Activated T-cell treated with anti-CD3 and anti-CD28 coated beads, Interleukin-2, amount 50 U/mL, for 4 hours (primary cell): ENCODE measurements at regions not wholly inside any gene's neighbourhood (a gene's known extent, or its start where the extent isn't known, plus 50 kb on each side); places are given as distances from the start of the nearest gene placed in this dataset.

Experiments used
- ATAC-seq, 2 donors: fragments of 200-7000 bp; cut with Tn5 transposase; one replicate each; pipeline ENCODE4 v1.10.0; 2021
- DNase-seq: peaks from one replicate; pipeline ENCODE4 v3.0.0-alpha.2; 2020
- H3K27me3 Mint-ChIP-seq: one replicate; pipeline ENCODE4 v1.8.0; 2021; ENCODE audit warnings: low read depth, mixed read lengths
- H3K36me3 Mint-ChIP-seq: one replicate; pipeline ENCODE4 v1.8.0; 2022; ENCODE audit warnings: mixed read lengths; ENCODE audit not compliant: insufficient read depth
- H3K4me1 Mint-ChIP-seq: one replicate; pipeline ENCODE4 v1.8.0; 2021; ENCODE audit warnings: low read depth, mixed read lengths
- H3K4me3 Mint-ChIP-seq: one replicate; pipeline ENCODE4 v1.8.0; 2021; ENCODE audit warnings: mild to moderate bottlenecking, moderate library complexity, mixed read lengths
- H3K9me3 Mint-ChIP-seq: one replicate; pipeline ENCODE4 v1.8.0; 2021; ENCODE audit warnings: mixed read lengths

GRCh38 chrY:12621454-12622081, 79.5 kb upstream of the USP9Y start:
- peaks cover 8% of the 10 kb centered on the region for H3K4me1 Mint-ChIP-seq
- ATAC-seq (no peak), DNase-seq (no peak)
- no peaks in the 10 kb centered on the region for H3K9me3 Mint-ChIP-seq
- no peak overlapping the region for H3K4me3 Mint-ChIP-seq
- no peaks in the 10 kb centered on the region for H3K36me3 Mint-ChIP-seq
- H3K27me3 Mint-ChIP-seq = no peaks in the 10 kb centered on the region

GRCh38 chrY:12623204-12623603, 77.8 kb upstream of the USP9Y start:
- H3K36me3 Mint-ChIP-seq = peaks cover under 1% of the 10 kb centered on the region
- no peak overlapping the region for H3K4me3 Mint-ChIP-seq
- H3K9me3 Mint-ChIP-seq = no peaks in the 10 kb centered on the region
- peaks cover 13% of the 10 kb centered on the region for H3K4me1 Mint-ChIP-seq
- H3K27me3 Mint-ChIP-seq = no peaks in the 10 kb centered on the region
- DNase-seq (no peak), ATAC-seq (no peak)

GRCh38 chrY:12642986-12643385, 58.0 kb upstream of the USP9Y start:
- DNase-seq (no peak), ATAC-seq (no peak)
- H3K4me3 Mint-ChIP-seq = no peak overlapping the region
- no peaks in the 10 kb centered on the region for H3K27me3 Mint-ChIP-seq
- no peaks in the 10 kb centered on the region for H3K4me1 Mint-ChIP-seq
- no peaks in the 10 kb centered on the region for H3K36me3 Mint-ChIP-seq
- H3K9me3 Mint-ChIP-seq = no peaks in the 10 kb centered on the region

GRCh38 chrY:12643693-12644348, 57.2 kb upstream of the USP9Y start:
- no peak overlapping the region for H3K4me3 Mint-ChIP-seq
- ATAC-seq = no peak
- H3K9me3 Mint-ChIP-seq = no peaks in the 10 kb centered on the region
- H3K27me3 Mint-ChIP-seq = no peaks in the 10 kb centered on the region
- H3K36me3 Mint-ChIP-seq = no peaks in the 10 kb centered on the region
- no peak for DNase-seq
- no peaks in the 10 kb centered on the region for H3K4me1 Mint-ChIP-seq

GRCh38 chrY:12651095-12651494, 49.9 kb upstream of the USP9Y start:
- no peak overlapping the region for H3K4me3 Mint-ChIP-seq

More at GRCh38 chrY:12651095-12651494, 49.9 kb upstream of the USP9Y start:
- Mint-ChIP-seq H3K4me1 (no peaks in the 10 kb centered on the region), H3K36me3 (no peaks in the 10 kb centered on the region), H3K9me3 (no peaks in the 10 kb centered on the region), H3K27me3 (no peaks in the 10 kb centered on the region)
- ATAC-seq (no peak), DNase-seq (no peak)
